SU-DHL-6 (cell line): ENCODE measurements at regions not wholly inside any gene's neighbourhood (a gene's known extent, or its start where the extent isn't known, plus 50 kb on each side); places are given as distances from the start of the nearest gene placed in this dataset.

Experiments
- H2AFZ ChIP-seq: fragments of 200-600 bp; sonication (generic); 2 replicates; pipeline ENCODE4 v1.6.1; 2014; ENCODE audit warnings: low read depth, mild to moderate bottlenecking, moderate library complexity, mixed read lengths, antibody characterized with exemption, low read length; ENCODE audit not compliant: severe bottlenecking
- H3F3A ChIP-seq: fragments of 200-600 bp; shearing (Covaris generic); 2 replicates; pipeline ENCODE4 v1.6.0; 2016; ENCODE audit warnings: antibody characterized with exemption, mild to moderate bottlenecking; ENCODE audit not compliant: insufficient read depth
- H3K27ac ChIP-seq: fragments of 200-600 bp; sonication (generic); 2 replicates; pipeline ENCODE4 v1.5.1; 2016; ENCODE audit warnings: low read depth, mild to moderate bottlenecking, low read length, moderate library complexity, mixed read lengths
- H3K27me3 ChIP-seq: fragments of 200-600 bp; sonication (generic), shearing (Covaris generic); 2 replicates; pipeline ENCODE4 v1.6.0; 2014; ENCODE audit warnings: mild to moderate bottlenecking, low read length
- H3K36me3 ChIP-seq: fragments of 200-600 bp; sonication (generic); 2 replicates; pipeline ENCODE4 v1.6.1; 2014; ENCODE audit warnings: mild to moderate bottlenecking, low read length, mixed read lengths
- H3K4me2 ChIP-seq: fragments of 300-600, 200-600 bp; shearing (Covaris generic), sonication (generic); 2 replicates; pipeline ENCODE4 v1.6.0; 2014; ENCODE audit warnings: low read length, low read depth, mild to moderate bottlenecking; ENCODE audit not compliant: poor library complexity, severe bottlenecking
- H3K4me3 ChIP-seq: fragments of 200-600 bp; sonication (generic); 2 replicates; pipeline ENCODE4 v1.5.1; 2014; ENCODE audit warnings: antibody characterized with exemption, low read length, mild to moderate bottlenecking, mixed read lengths; ENCODE audit not compliant: insufficient read depth, poor library complexity, severe bottlenecking
- H3K79me2 ChIP-seq: fragments of 200-600 bp; sonication (generic); 2 replicates; pipeline ENCODE4 v1.6.1; 2014; ENCODE audit warnings: mild to moderate bottlenecking, low read length, moderate library complexity; ENCODE audit not compliant: insufficient read depth
- H3K9ac ChIP-seq: fragments of 200-600 bp; sonication (generic); 2 replicates; pipeline ENCODE4 v1.7.0; 2014; ENCODE audit warnings: mild to moderate bottlenecking, low read length
- H3K9me2 ChIP-seq: fragments of 200-600 bp; sonication (generic); replicated peaks from 2 replicates; pipeline ENCODE4 v1.6.1; 2014; ENCODE audit warnings: low read length; ENCODE audit not compliant: insufficient read depth
- H3K9me3 ChIP-seq: fragments of 200-600 bp; sonication (generic); 2 replicates; pipeline ENCODE4 v1.6.1; 2014; ENCODE audit warnings: low read length, mixed read lengths; ENCODE audit not compliant: insufficient read depth
- H4K20me1 ChIP-seq: fragments of 200-600 bp; sonication (generic); 2 replicates; pipeline ENCODE4 v1.6.1; 2014; ENCODE audit warnings: low read depth, mild to moderate bottlenecking, antibody characterized with exemption, low read length, moderate library complexity, mixed read lengths
- CTCF ChIP-seq: fragments of 200-600 bp; sonication (generic); IDR thresholded peaks from one replicate; pipeline ENCODE4 v1.5.1; 2017; ENCODE audit warnings: antibody characterized with exemption, mild to moderate bottlenecking, low read length, moderate library complexity; ENCODE audit not compliant: insufficient read depth, poor library complexity, severe bottlenecking
- EZH2phosphoT487 ChIP-seq: fragments of 200-600 bp; sonication (generic), shearing (Covaris generic); conservative IDR thresholded peaks from 2 replicates; pipeline ENCODE4 v1.6.1; 2018; ENCODE audit warnings: mild to moderate bottlenecking, antibody characterized with exemption, low read length, moderate library complexity, mixed read lengths

GRCh38 chr4:173761938-173762337, 231.9 kb upstream of the HAND2 start:
- Histone ChIP-seq H3K4me3 (no peak overlapping the region), H3F3A (no peaks in the 10 kb centered on the region), H3K27ac (no peak overlapping the region), H3K9me2 (no peaks in the 10 kb centered on the region), H3K4me2 (no peak overlapping the region), H3K79me2 (no peaks in the 10 kb centered on the region), H3K9ac (no peak overlapping the region), H3K36me3 (no peaks in the 10 kb centered on the region), H4K20me1 (no peaks in the 10 kb centered on the region), H3K27me3 (no peaks in the 10 kb centered on the region), H3K9me3 (no peaks in the 10 kb centered on the region), H2AFZ (no peak overlapping the region)
- TF ChIP-seq CTCF (no peak), EZH2phosphoT487 (no peak)

- no peak overlapping the region for H3K27ac ChIP-seq
- no peaks in the 10 kb centered on the region for H3K79me2 ChIP-seq
- no peak for TF ChIP-seq EZH2phosphoT487
- TF ChIP-seq CTCF: no peak
- no peak overlapping the region for H3K4me2 ChIP-seq
- H3K36me3 ChIP-seq: no peaks in the 10 kb centered on the region
- no peaks in the 10 kb centered on the region for H3K27me3 ChIP-seq
- H3K4me3 ChIP-seq: no peak overlapping the region
- no peak overlapping the region for H3K9ac ChIP-seq
- H3F3A ChIP-seq: no peaks in the 10 kb centered on the region
- H2AFZ ChIP-seq: no peak overlapping the region
- no peaks in the 10 kb centered on the region for H3K9me3 ChIP-seq
- no peaks in the 10 kb centered on the region for H3K9me2 ChIP-seq
- no peaks in the 10 kb centered on the region for H4K20me1 ChIP-seq
Observed at GRCh38 chr4:173761236-173761635, 231.2 kb upstream of the HAND2 start.

- no peak overlapping the region for H3K9ac ChIP-seq
- no peaks in the 10 kb centered on the region for H3F3A ChIP-seq
- no peaks in the 10 kb centered on the region; the same call in 1 of the 2 replicates for H4K20me1 ChIP-seq
- H3K9me2 ChIP-seq: no peaks in the 10 kb centered on the region
- H3K4me3 ChIP-seq: no peak overlapping the region
- TF ChIP-seq CTCF (no peak), EZH2phosphoT487 (no peak)
- no peaks in the 10 kb centered on the region for H3K36me3 ChIP-seq
- H3K79me2 ChIP-seq: no peaks in the 10 kb centered on the region
- H2AFZ ChIP-seq: no peak overlapping the region
- no peak overlapping the region for H3K4me2 ChIP-seq
- H3K27me3 ChIP-seq: no peaks in the 10 kb centered on the region
- H3K9me3 ChIP-seq: no peaks in the 10 kb centered on the region
- H3K27ac ChIP-seq: no peak overlapping the region
Observed at GRCh38 chr4:173758132-173758531, 228.1 kb upstream of the HAND2 start.
